ENCODE measurements at regions not wholly inside any gene's neighbourhood (a gene's known extent, or its start where the extent isn't known, plus 50 kb on each side); places are given as distances from the start of the nearest gene placed in this dataset.
"Not testable (repeated sequence)": the region's sequence is repeated elsewhere in the genome, so short reads cannot be mapped to it uniquely, and the experiment has no call there.

GRCh38 chr9:108441726-108442125 is 414.1 kb downstream of the ACTL7B start:
- no peak for DNase-seq

- DNase-seq, result no peak
Observed at GRCh38 chr9:108441251-108441650, 414.5 kb downstream of the ACTL7B start.

DNA sequence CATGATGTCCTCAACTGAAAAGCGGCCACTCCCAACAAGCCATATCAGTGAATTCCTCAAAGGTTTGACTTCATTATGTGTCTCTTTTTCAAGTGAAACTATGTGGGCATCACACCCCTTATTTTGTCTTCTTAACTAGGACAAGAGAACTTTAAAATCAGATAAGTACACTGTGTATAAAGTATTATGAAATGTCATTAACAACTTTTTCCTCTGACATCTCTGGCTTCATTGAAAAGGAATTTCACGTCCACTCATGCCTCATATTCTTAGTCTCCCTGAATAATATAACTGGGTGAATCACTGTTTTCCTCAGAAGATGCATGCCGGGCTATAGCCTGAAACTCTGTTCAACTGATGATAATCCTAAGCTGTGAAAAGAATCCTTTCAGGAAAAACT is 415.8 kb downstream of the ACTL7B start:
- DNase-seq, result no peak

GRCh38 chr9:108437656-108438055 is 418.1 kb downstream of the ACTL7B start:
- DNase-seq, result no peak

DNA sequence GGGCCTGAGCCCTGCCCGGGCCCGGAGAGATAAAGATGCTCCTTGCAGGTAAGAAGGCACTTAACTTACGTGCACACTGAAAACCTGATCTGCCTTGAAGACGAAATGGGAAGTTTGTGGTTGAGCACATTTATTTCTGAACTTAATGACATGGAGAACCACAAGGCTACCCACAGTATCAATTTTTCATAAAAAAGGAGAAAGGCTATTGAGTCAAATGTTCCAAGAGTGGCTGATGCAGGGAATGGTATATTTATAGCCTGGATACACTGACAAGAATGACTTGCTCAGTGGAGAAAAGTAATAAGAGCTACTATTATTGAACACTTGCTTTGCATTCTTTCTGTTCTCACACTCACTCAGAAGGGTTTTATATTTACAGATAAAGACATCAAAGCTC is 419.3 kb downstream of the ACTL7B start:
- no peak for DNase-seq

DNA sequence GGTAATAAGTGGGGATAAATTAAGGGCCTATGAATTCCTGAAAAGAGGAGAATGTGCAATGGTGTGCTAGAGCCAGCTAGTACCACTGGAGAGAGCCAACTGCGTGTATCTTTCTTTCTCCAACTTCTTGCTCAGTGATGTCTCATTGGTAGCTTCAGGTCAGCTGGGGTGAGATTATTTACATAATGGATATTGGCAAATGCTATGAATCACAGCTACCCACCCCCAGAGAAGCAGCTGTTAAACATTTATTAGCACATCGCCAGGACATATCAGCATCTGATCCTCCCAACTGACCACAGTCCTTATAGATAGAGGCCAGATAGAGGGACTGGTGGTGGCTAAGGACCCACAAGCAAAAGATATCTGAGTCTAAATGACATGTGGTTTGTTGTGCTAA is 421.3 kb downstream of the ACTL7B start:
- DNase-seq, result no peak

DNA sequence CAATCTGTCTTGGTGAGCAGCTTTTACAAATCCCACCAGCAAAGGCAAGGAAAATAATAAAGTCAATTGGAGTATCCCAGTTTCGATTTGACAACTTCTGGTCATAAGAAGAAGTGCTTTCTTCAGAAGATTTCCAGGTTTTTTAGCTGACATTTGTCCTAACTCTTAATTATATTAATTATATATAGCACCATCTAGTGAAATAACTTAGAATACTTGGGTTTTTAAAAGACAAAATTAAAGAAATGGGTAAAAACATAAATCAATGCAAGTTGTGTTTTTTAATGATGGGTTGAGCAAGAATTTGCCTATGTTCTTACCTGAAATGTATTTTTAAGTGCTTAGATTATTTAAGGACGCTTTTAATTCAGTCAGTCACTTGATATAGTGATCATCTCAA is 421.8 kb downstream of the ACTL7B start:
- DNase-seq, result no peak

DNA sequence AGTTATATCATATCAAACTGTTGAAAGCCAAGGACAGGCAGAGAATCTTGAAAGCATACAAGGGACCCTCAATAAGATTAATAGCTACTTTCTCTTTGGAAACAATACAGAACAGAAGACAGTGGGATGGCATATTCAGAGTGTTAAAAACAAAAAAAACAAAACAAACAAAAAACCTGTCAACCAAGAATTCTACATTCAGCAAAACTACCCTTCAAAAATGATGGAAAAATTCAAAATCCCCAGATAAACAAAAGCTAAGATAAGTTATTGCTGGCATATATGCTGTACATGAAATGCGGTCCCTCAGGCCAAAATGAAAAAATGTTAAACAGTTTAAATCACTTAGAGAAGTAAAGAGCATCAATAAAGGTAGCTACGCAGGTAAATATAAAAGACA is 425.1 kb downstream of the ACTL7B start:
- no peak for DNase-seq

DNA sequence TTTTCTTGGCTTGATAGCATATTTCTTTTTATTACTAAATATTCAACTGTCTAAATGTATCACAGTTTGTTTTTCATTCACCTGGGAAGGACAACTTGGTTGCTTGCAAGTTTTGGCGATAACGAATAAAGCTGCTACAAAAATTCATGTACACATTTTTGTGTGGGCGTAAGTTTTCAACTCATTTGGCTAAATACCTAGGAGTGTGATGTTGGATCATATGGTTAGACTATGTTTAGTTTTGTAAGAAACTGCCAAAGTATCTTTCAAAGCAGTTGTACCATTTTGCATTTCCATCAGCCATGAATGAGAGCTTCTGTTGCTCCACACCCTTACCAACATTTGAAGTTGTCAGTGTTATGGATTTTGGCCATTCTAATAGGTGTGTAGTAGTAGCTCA is 428.0 kb downstream of the ACTL7B start:
- DNase-seq, result no peak

DNA sequence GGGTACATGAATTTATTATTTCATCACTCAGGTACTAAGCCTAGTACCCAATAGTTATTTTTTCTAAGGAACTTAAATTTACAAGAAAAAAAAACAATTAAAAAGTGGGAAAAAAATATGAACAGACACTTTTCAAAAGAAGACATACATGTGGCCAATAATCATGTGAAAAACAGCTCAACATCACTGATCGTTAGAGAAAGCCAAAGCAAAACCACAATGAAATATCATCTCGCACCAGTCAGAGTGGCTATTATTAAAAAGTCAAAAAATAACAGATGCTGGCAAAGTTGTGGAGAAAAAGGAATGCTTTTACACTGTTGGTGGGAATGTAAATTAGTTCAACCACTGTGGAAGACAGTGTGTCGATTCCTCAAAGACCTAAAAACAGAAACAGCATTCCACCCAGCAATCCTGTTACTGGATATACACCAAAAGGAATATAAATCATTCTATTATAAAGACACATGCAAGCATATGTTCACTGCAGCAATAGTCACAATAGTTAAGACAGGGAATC is 429.3 kb downstream of the ACTL7B start:
- DNase-seq, result not testable (repeated sequence)

DNA sequence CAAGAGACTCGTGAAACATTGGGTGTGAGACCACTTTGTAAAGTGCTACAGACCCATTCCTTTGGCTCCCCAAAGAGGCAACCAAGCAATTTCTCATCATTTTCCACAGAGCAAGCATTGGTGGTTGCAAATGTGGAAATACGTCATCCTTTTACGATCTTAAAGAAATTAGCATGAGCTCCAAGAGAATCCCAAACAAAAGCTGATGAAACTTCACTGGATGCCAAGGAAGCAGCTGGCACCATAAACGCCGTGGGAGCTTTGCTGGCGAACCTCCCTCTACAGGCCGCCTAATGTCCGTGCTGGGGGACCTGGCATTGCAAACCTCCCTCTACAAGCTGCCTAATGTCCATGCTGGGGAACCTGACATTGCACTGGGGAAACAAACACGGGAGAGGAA is 432.4 kb downstream of the ACTL7B start:
- no peak for DNase-seq

- no peak for DNase-seq
Observed at GRCh38 chr9:108419379-108419778, 436.4 kb downstream of the ACTL7B start.

DNA sequence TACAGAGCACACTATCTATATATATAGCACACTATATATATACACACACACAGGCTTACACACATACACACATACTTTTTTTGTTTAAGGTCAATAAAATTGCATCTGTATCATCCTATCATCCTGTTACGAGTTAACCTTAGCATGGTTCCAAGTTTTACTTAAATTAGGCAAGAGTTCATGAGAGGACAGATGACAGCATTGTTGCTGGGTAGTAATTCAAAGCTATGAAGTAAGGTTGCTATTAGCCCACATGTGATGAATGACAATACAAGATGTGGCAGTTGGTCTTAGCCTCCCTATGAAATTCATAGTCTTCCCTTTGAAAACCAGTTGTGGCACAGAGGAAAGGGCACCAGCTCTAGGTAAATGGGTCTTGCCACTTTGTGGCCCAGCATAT is 438.1 kb downstream of the ACTL7B start:
- no peak for DNase-seq

GRCh38 chr9:108417312-108417711 is 438.5 kb downstream of the ACTL7B start:
- no peak for DNase-seq

- no peak for DNase-seq
Observed at GRCh38 chr9:108416324-108416723, 439.5 kb downstream of the ACTL7B start.

DNA sequence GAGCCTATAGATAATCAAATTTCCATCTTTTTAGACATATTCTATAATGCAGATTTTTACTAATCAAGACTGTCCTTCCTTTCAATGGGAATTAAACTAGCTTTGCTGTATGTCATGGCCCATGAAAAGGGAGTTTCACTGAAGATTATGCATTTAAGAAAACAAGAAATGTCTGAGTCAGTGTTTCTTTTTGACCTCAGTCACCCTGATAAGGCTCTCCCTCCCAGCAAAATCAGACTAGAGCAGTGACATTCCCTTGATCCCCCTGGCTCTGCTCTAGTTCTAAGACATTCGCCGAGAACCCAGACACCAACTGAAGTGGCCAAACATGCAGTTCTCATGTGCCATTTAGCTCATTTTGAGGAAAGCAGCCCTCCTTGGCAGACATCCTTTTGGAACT is 442.0 kb downstream of the ACTL7B start:
- no peak for DNase-seq

- no peak for DNase-seq
Observed at GRCh38 chr9:108412755-108413154, 443.0 kb downstream of the ACTL7B start.

DNA sequence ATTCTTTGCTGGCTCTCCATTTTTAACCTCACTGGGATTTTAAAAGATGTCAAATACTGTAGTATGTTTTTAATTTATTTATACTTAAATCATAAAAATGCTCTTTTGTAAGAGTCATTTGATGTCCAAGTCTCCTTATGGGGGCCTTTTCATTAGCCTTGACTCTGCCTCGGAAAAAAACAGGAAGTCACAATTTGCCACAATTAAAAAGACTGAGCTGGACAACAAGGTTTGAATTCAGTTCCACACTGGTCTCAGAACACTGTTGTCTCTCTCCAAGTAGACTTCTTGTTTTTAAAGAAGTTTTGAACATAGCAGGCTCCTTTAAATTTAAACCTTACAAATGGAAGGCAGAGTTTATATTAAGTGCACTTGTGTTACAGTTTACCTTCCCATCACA is 444.2 kb downstream of the ACTL7B start:
- DNase-seq, result no peak

GRCh38 chr9:108410161-108410560 is 445.6 kb downstream of the ACTL7B start:
- DNase-seq, result no peak

DNA sequence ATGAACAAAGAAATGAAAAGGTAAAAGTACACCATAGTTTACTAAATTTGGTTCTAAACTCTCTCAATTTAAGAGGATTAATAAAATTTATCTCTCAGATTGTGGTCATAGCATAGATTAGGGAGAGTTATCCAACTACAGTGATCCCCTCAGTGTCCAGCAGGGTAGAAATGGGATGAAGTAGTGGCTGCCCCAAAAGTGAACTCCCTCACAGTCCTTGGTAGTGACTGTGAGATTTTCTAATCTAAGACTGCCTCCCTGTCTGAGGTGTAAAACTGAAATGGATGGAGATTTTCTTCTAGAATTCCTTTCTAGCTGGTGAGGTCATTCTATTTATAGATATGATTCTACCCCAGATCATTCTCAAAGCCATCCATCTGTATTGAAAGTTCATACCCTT is 455.5 kb downstream of the ACTL7B start:
- no peak for DNase-seq

- no peak for DNase-seq
Observed at GRCh38 chr9:108399851-108400250, 455.9 kb downstream of the ACTL7B start.

- DNase-seq, result no peak
Observed at GRCh38 chr9:108397286-108397685, 458.5 kb downstream of the ACTL7B start.

GRCh38 chr9:108396611-108397010 is 459.2 kb downstream of the ACTL7B start:
- no peak for DNase-seq

- DNase-seq, result no peak
Observed at GRCh38 chr9:108396193-108396592, 459.6 kb downstream of the ACTL7B start.

GRCh38 chr9:108395421-108395820 is 460.4 kb downstream of the ACTL7B start:
- DNase-seq, result no peak

DNA sequence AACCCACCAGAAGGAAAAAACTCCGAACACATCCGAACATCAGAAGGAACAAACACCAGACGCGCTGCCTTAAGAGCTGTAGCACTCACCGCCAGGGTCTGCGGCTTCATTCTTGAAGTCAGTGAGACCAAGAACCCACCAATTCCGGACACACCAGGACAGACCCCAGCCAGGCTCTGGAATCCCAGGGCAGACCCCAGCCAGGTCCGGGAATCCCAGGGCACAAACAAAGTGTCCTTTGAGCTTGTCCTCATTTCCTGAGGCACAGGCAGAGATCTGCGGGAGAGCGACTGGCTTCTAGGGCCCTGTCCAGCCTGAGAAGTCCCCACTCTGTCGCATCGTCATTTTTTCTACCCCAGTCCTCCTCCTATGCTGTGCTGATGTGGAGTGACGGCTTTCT is 461.1 kb downstream of the ACTL7B start:
- no peak for DNase-seq

Measured in NCI-H345 (cell line).